8988T (cell line): ENCODE measurements at regions not wholly inside any gene's neighbourhood (a gene's known extent, or its start where the extent isn't known, plus 50 kb on each side); places are given as distances from the start of the nearest gene placed in this dataset.
"Not testable (repeated sequence)": the region's sequence is repeated elsewhere in the genome, so short reads cannot be mapped to it uniquely, and the experiment has no call there.

Experiments used
- DNase-seq: peaks from one replicate; pipeline ENCODE4 v3.0.0; 2011

- no peak for DNase-seq
These were observed 854.1 kb upstream of the B3GALT2 start for GRCh38 chr1:194040496-194040895.

GRCh38 chr1:194039578-194039977, 853.2 kb upstream of the B3GALT2 start:
- DNase-seq: no peak

- DNase-seq: no peak
These were observed 847.2 kb upstream of the B3GALT2 start for GRCh38 chr1:194033646-194034045.

GRCh38 chr1:194028002-194028401, 841.6 kb upstream of the B3GALT2 start:
- DNase-seq: no peak

GRCh38 chr1:194026422-194026821, 840.0 kb upstream of the B3GALT2 start:
- DNase-seq: no peak

- DNase-seq: no peak
These were observed 838.2 kb upstream of the B3GALT2 start for GRCh38 chr1:194024659-194025058.

- DNase-seq: no peak
These were observed 827.6 kb upstream of the B3GALT2 start for GRCh38 chr1:194014014-194014413.

GRCh38 chr1:194013561-194013960, 827.1 kb upstream of the B3GALT2 start:
- no peak for DNase-seq

GRCh38 chr1:194004146-194004545, 817.7 kb upstream of the B3GALT2 start:
- no peak for DNase-seq

- DNase-seq: not testable (repeated sequence)
These were observed 815.4 kb upstream of the B3GALT2 start for GRCh38 chr1:194001726-194002350.

- DNase-seq: no peak
These were observed 802.5 kb upstream of the B3GALT2 start for GRCh38 chr1:193988885-193989284.

GRCh38 chr1:193979219-193979618, 792.8 kb upstream of the B3GALT2 start:
- DNase-seq: no peak

GRCh38 chr1:193974286-193974798, 787.9 kb upstream of the B3GALT2 start:
- DNase-seq: no peak

- no peak for DNase-seq
These were observed 787.0 kb upstream of the B3GALT2 start for GRCh38 chr1:193973428-193973827.

- no peak for DNase-seq
These were observed 785.2 kb upstream of the B3GALT2 start for GRCh38 chr1:193971595-193971994.

- no peak for DNase-seq
These were observed 774.1 kb upstream of the B3GALT2 start for GRCh38 chr1:193960499-193960898.

- DNase-seq: no peak
These were observed 773.6 kb upstream of the B3GALT2 start for GRCh38 chr1:193960040-193960439.

- DNase-seq: no peak
These were observed 771.2 kb upstream of the B3GALT2 start for GRCh38 chr1:193957556-193958095.

- DNase-seq: no peak
These were observed 766.5 kb upstream of the B3GALT2 start for GRCh38 chr1:193952778-193953374.

- no peak for DNase-seq
These were observed 765.6 kb upstream of the B3GALT2 start for GRCh38 chr1:193951984-193952383.

GRCh38 chr1:193944454-193944853, 758.0 kb upstream of the B3GALT2 start:
- DNase-seq: no peak

- DNase-seq: no peak
These were observed 753.8 kb upstream of the B3GALT2 start for GRCh38 chr1:193940176-193940575.

- DNase-seq: no peak
These were observed 753.2 kb upstream of the B3GALT2 start for GRCh38 chr1:193939585-193939984.

- no peak for DNase-seq
These were observed 750.9 kb upstream of the B3GALT2 start for GRCh38 chr1:193937308-193937707.

GRCh38 chr1:193932979-193933378, 746.6 kb upstream of the B3GALT2 start:
- DNase-seq: no peak
